ENCODE measurements at regions not wholly inside any gene's neighbourhood (a gene's known extent, or its start where the extent isn't known, plus 50 kb on each side); places are given as distances from the start of the nearest gene placed in this dataset.

GRCh38 chr3:163450698-163451097 is 1627.6 kb downstream of the SI start:
- H3K18ac ChIP-seq (ENCODE audit: low read length) = no peak overlapping the region
- H3K4me3 ChIP-seq (ENCODE audit: low read length) = no peak overlapping the region
- no peak overlapping the region for H3K56ac ChIP-seq (ENCODE audit: low read length)
- no peaks in the 10 kb centered on the region for H3K36me3 ChIP-seq (ENCODE audit: control insufficient read depth, insufficient read depth, low read length)
- H3K4ac ChIP-seq (ENCODE audit: low read depth, low read length) = no peak overlapping the region
- no peaks in the 10 kb centered on the region for H3K27me3 ChIP-seq (ENCODE audit: insufficient read depth, low read length, poor library complexity)
- DNase-seq = no peak
- WGBS (ENCODE audit: extremely low coverage, insufficient coverage, low lambda C conversion rate) = no CpG with 5 or more reads among the region's 2 CpGs
- H4K8ac ChIP-seq (ENCODE audit: low read depth, low read length) = no peak overlapping the region
- H3K79me2 ChIP-seq (ENCODE audit: control insufficient read depth, insufficient read depth, low read length) = no peaks in the 10 kb centered on the region
- H4K5ac ChIP-seq (ENCODE audit: low read length) = no peak overlapping the region
- no peak overlapping the region for H2BK5ac ChIP-seq (ENCODE audit: low read length)
- H2BK120ac ChIP-seq (ENCODE audit: low read depth, low read length) = no peak overlapping the region
- H3K27ac ChIP-seq (ENCODE audit: low read depth, low read length) = no peak overlapping the region
- H2AK5ac ChIP-seq (ENCODE audit: low read length) = no peak overlapping the region
- no peaks in the 10 kb centered on the region for H3K4me1 ChIP-seq (ENCODE audit: control insufficient read depth, low read depth, low read length)
- no peak overlapping the region for H3K23ac ChIP-seq (ENCODE audit: low read length)
- H3K79me1 ChIP-seq (ENCODE audit: low read length) = no peaks in the 10 kb centered on the region
- H2BK15ac ChIP-seq (replicated peaks; ENCODE audit: low read depth) = no peak overlapping the region
- no peak overlapping the region for H3K9ac ChIP-seq (ENCODE audit: low read length)
- no peak overlapping the region for H3K4me2 ChIP-seq (ENCODE audit: low read length)

GRCh38 chr3:163438760-163439159 is 1639.5 kb downstream of the SI start:
- no peaks in the 10 kb centered on the region for H3K79me1 ChIP-seq (ENCODE audit: low read length)

GRCh38 chr3:163422671-163423070 is 1655.6 kb downstream of the SI start:
- H3K4ac ChIP-seq (ENCODE audit: low read depth, low read length) = no peak overlapping the region
- H4K8ac ChIP-seq (ENCODE audit: low read depth, low read length) = no peak overlapping the region
- no peak overlapping the region for H3K27ac ChIP-seq (ENCODE audit: low read depth, low read length)
- H4K5ac ChIP-seq (ENCODE audit: low read length) = no peak overlapping the region
- no peak overlapping the region for H3K56ac ChIP-seq (ENCODE audit: low read length)
- H3K4me3 ChIP-seq (ENCODE audit: low read length) = no peak overlapping the region
- H3K4me2 ChIP-seq (ENCODE audit: low read length) = no peak overlapping the region
- no peak overlapping the region for H2BK15ac ChIP-seq (replicated peaks; ENCODE audit: low read depth)
- H2BK5ac ChIP-seq (ENCODE audit: low read length) = no peak overlapping the region
- no peak overlapping the region for H2AK5ac ChIP-seq (ENCODE audit: low read length)
- no peaks in the 10 kb centered on the region for H3K27me3 ChIP-seq (ENCODE audit: insufficient read depth, low read length, poor library complexity)
- no peak overlapping the region for H3K23ac ChIP-seq (ENCODE audit: low read length)
- no peaks in the 10 kb centered on the region for H3K79me2 ChIP-seq (ENCODE audit: control insufficient read depth, insufficient read depth, low read length)
- H3K79me1 ChIP-seq (ENCODE audit: low read length) = no peaks in the 10 kb centered on the region
- no peak overlapping the region for H3K9ac ChIP-seq (ENCODE audit: low read length)
- H2BK120ac ChIP-seq (ENCODE audit: low read depth, low read length) = no peak overlapping the region
- H3K4me1 ChIP-seq (ENCODE audit: control insufficient read depth, low read depth, low read length) = no peaks in the 10 kb centered on the region
- DNase-seq = no peak
- H3K18ac ChIP-seq (ENCODE audit: low read length) = no peak overlapping the region
- H3K36me3 ChIP-seq (ENCODE audit: control insufficient read depth, insufficient read depth, low read length) = no peaks in the 10 kb centered on the region
- no CpG with 5 or more reads among the region's 3 CpGs for WGBS (ENCODE audit: extremely low coverage, insufficient coverage, low lambda C conversion rate)

More at GRCh38 chr3:163438760-163439159, 1639.5 kb downstream of the SI start:
- DNase-seq = no peak
- H3K36me3 ChIP-seq (ENCODE audit: control insufficient read depth, insufficient read depth, low read length) = no peaks in the 10 kb centered on the region
- H4K8ac ChIP-seq (ENCODE audit: low read depth, low read length) = no peak overlapping the region
- H3K4ac ChIP-seq (ENCODE audit: low read depth, low read length) = no peak overlapping the region
- no peak overlapping the region for H4K5ac ChIP-seq (ENCODE audit: low read length)
- no peak overlapping the region for H2AK5ac ChIP-seq (ENCODE audit: low read length)
- no peaks in the 10 kb centered on the region for H3K79me2 ChIP-seq (ENCODE audit: control insufficient read depth, insufficient read depth, low read length)
- H3K18ac ChIP-seq (ENCODE audit: low read length) = no peak overlapping the region
- no peak overlapping the region for H2BK120ac ChIP-seq (ENCODE audit: low read depth, low read length)
- no peaks in the 10 kb centered on the region for H3K4me1 ChIP-seq (ENCODE audit: control insufficient read depth, low read depth, low read length)
- no peaks in the 10 kb centered on the region for H3K27me3 ChIP-seq (ENCODE audit: insufficient read depth, low read length, poor library complexity)
- H3K4me3 ChIP-seq (ENCODE audit: low read length) = no peak overlapping the region
- H3K56ac ChIP-seq (ENCODE audit: low read length) = no peak overlapping the region
- no peak overlapping the region for H3K4me2 ChIP-seq (ENCODE audit: low read length)
- no peak overlapping the region for H2BK5ac ChIP-seq (ENCODE audit: low read length)
- WGBS (ENCODE audit: extremely low coverage, insufficient coverage, low lambda C conversion rate) = no CpG with 5 or more reads among the region's 2 CpGs
- no peak overlapping the region for H2BK15ac ChIP-seq (replicated peaks; ENCODE audit: low read depth)
- no peak overlapping the region for H3K23ac ChIP-seq (ENCODE audit: low read length)
- no peak overlapping the region for H3K9ac ChIP-seq (ENCODE audit: low read length)
- no peak overlapping the region for H3K27ac ChIP-seq (ENCODE audit: low read depth, low read length)

GRCh38 chr3:163391407-163392181 is 1686.7 kb downstream of the SI start:
- Histone ChIP-seq H4K8ac (ENCODE audit: low read depth, low read length) (no peak overlapping the region), H2BK15ac (replicated peaks; ENCODE audit: low read depth) (no peak overlapping the region), H4K5ac (ENCODE audit: low read length) (no peak overlapping the region), H3K23ac (ENCODE audit: low read length) (no peak overlapping the region), H3K9ac (ENCODE audit: low read length) (no peak overlapping the region), H2AK5ac (ENCODE audit: low read length) (no peak overlapping the region), H3K4me2 (ENCODE audit: low read length) (no peak overlapping the region), H3K27me3 (ENCODE audit: insufficient read depth, low read length, poor library complexity) (no peaks in the 10 kb centered on the region), H3K4me1 (ENCODE audit: control insufficient read depth, low read depth, low read length) (no peaks in the 10 kb centered on the region), H3K56ac (ENCODE audit: low read length) (no peak overlapping the region), H2BK120ac (ENCODE audit: low read depth, low read length) (no peak overlapping the region), H3K27ac (ENCODE audit: low read depth, low read length) (no peak overlapping the region), H3K79me2 (ENCODE audit: control insufficient read depth, insufficient read depth, low read length) (no peaks in the 10 kb centered on the region), H2BK5ac (ENCODE audit: low read length) (no peak overlapping the region), H3K4ac (ENCODE audit: low read depth, low read length) (no peak overlapping the region), H3K4me3 (ENCODE audit: low read length) (no peak overlapping the region), H3K18ac (ENCODE audit: low read length) (no peak overlapping the region), H3K36me3 (ENCODE audit: control insufficient read depth, insufficient read depth, low read length) (no peaks in the 10 kb centered on the region), H3K79me1 (ENCODE audit: low read length) (no peaks in the 10 kb centered on the region)
- no CpG with 5 or more reads among the region's 3 CpGs for WGBS (ENCODE audit: extremely low coverage, insufficient coverage, low lambda C conversion rate)
- no peak for DNase-seq

- Histone ChIP-seq H3K79me1 (ENCODE audit: low read length) (no peaks in the 10 kb centered on the region), H2BK5ac (ENCODE audit: low read length) (no peak overlapping the region), H2AK5ac (ENCODE audit: low read length) (no peak overlapping the region), H3K23ac (ENCODE audit: low read length) (no peak overlapping the region), H3K4me1 (ENCODE audit: control insufficient read depth, low read depth, low read length) (no peaks in the 10 kb centered on the region), H3K4ac (ENCODE audit: low read depth, low read length) (no peak overlapping the region), H3K4me3 (ENCODE audit: low read length) (no peak overlapping the region), H3K27ac (ENCODE audit: low read depth, low read length) (no peak overlapping the region), H2BK120ac (ENCODE audit: low read depth, low read length) (no peak overlapping the region), H3K27me3 (ENCODE audit: insufficient read depth, low read length, poor library complexity) (no peaks in the 10 kb centered on the region), H3K9ac (ENCODE audit: low read length) (no peak overlapping the region), H3K18ac (ENCODE audit: low read length) (no peak overlapping the region), H3K56ac (ENCODE audit: low read length) (no peak overlapping the region), H2BK15ac (replicated peaks; ENCODE audit: low read depth) (no peak overlapping the region), H3K36me3 (ENCODE audit: control insufficient read depth, insufficient read depth, low read length) (no peaks in the 10 kb centered on the region), H3K79me2 (ENCODE audit: control insufficient read depth, insufficient read depth, low read length) (no peaks in the 10 kb centered on the region), H4K8ac (ENCODE audit: low read depth, low read length) (no peak overlapping the region), H4K5ac (ENCODE audit: low read length) (no peak overlapping the region), H3K4me2 (ENCODE audit: low read length) (no peak overlapping the region)
- DNase-seq = no peak
- no CpG with 5 or more reads among the region's 1 CpG for WGBS (ENCODE audit: extremely low coverage, insufficient coverage, low lambda C conversion rate)
Observed at GRCh38 chr3:163384383-163384782, 1693.9 kb downstream of the SI start.

- Histone ChIP-seq H3K4me2 (ENCODE audit: low read length) (no peak overlapping the region), H2BK15ac (replicated peaks; ENCODE audit: low read depth) (no peak overlapping the region), H3K27me3 (ENCODE audit: insufficient read depth, low read length, poor library complexity) (no peaks in the 10 kb centered on the region), H3K36me3 (ENCODE audit: control insufficient read depth, insufficient read depth, low read length) (no peaks in the 10 kb centered on the region), H4K5ac (ENCODE audit: low read length) (no peak overlapping the region), H3K18ac (ENCODE audit: low read length) (no peak overlapping the region), H3K23ac (ENCODE audit: low read length) (no peak overlapping the region), H2AK5ac (ENCODE audit: low read length) (no peak overlapping the region), H3K4ac (ENCODE audit: low read depth, low read length) (no peak overlapping the region), H3K4me3 (ENCODE audit: low read length) (no peak overlapping the region), H3K79me1 (ENCODE audit: low read length) (no peaks in the 10 kb centered on the region), H3K56ac (ENCODE audit: low read length) (no peak overlapping the region), H2BK5ac (ENCODE audit: low read length) (no peak overlapping the region), H3K4me1 (ENCODE audit: control insufficient read depth, low read depth, low read length) (no peaks in the 10 kb centered on the region), H4K8ac (ENCODE audit: low read depth, low read length) (no peak overlapping the region), H3K79me2 (ENCODE audit: control insufficient read depth, insufficient read depth, low read length) (no peaks in the 10 kb centered on the region), H3K9ac (ENCODE audit: low read length) (no peak overlapping the region), H2BK120ac (ENCODE audit: low read depth, low read length) (no peak overlapping the region), H3K27ac (ENCODE audit: low read depth, low read length) (no peak overlapping the region)
- no peak for DNase-seq
- no CpG with 5 or more reads among the region's 2 CpGs for WGBS (ENCODE audit: extremely low coverage, insufficient coverage, low lambda C conversion rate)
Observed at GRCh38 chr3:163382183-163382582, 1696.1 kb downstream of the SI start.

All from mesendoderm (in vitro differentiated cells).